HG02763 (cell line): ENCODE measurements at regions not wholly inside any gene's neighbourhood (a gene's known extent, or its start where the extent isn't known, plus 50 kb on each side); places are given as distances from the start of the nearest gene placed in this dataset.
"Not testable (repeated sequence)": the region's sequence is repeated elsewhere in the genome, so short reads cannot be mapped to it uniquely, and the experiment has no call there.

ENCODE experiments used
- ATAC-seq: cut with Tn5 transposase; IDR thresholded peaks from one replicate; pipeline ENCODE4 v1.9.1; 2021; ENCODE audit warnings: mild to moderate bottlenecking, moderate library complexity; ENCODE audit not compliant: unreplicated experiment

DNA sequence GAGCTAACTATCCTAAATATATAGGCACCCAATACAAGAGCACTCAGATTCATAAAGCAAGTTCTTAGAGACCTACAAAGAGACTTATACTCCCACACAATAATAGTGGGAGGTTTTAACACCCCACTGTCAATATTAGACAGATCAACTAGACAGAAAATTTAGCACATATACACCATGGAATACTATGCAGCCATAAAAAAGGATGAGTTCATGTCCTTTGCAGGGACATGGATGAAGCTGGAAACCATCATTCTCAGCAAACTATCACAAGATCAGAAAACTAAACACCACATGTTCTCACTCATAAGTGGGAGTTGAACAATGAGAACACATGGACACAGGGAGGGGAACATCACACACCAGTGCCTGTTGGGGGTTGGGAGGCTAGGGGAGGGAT is 358.9 kb upstream of the KCND2 start:
- ATAC-seq = not testable (repeated sequence)

DNA sequence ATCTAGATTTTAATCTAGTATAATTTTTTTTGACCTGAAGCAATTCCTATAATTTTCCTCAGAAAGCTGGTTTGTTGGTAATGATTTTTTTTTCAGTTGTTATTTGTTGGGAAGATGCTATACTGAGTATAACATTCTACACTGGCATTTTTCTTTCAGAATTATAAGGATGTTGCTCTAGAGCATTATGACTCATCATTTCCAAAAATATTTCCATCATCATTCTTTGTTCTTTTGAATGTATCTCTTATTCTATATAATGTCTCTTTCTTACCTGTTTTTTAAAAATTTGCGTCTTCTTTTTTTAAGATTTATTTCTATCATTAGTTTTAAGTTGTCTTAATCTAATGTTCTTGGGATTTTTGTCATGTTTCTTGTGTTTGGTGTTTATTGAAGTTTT is 356.5 kb upstream of the KCND2 start:
- ATAC-seq = no peak

DNA sequence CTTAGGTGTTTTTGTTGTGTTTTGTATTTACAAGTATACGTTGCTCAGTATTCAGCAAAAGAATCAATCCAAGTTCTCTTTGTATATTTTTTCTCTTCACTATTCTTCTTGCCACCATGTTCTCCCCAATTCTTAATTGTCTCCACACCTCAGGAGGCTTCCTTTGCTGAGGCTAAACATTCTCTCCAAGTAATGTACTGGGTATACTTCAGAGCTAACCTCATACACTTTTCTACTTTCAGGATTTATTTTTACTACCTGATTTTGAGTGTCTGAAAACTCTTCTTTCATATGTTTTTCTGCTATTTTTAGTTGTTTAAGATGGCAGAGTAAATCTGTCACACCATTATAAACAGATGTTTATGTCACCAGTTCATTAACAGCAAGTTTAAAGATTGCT is 354.8 kb upstream of the KCND2 start:
- ATAC-seq = no peak

DNA sequence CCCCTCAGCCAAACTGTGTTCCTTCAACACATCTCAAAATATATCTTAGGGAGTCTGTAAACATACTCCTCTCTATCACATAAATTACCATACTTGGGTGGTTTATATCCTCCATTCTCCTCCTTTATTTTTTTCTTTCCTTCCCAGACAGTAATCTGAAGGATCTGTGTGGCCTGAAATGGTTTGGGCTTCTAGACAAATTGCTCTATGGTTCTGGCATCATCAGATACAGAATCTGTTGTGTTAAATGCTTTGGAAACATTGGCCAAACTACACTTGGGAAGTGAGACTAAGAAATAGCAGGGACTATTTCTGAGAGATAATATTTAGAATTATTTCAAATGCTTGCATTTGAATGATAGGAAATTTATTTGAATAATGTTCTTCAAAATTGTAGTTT is 353.0 kb upstream of the KCND2 start:
- no peak for ATAC-seq

DNA sequence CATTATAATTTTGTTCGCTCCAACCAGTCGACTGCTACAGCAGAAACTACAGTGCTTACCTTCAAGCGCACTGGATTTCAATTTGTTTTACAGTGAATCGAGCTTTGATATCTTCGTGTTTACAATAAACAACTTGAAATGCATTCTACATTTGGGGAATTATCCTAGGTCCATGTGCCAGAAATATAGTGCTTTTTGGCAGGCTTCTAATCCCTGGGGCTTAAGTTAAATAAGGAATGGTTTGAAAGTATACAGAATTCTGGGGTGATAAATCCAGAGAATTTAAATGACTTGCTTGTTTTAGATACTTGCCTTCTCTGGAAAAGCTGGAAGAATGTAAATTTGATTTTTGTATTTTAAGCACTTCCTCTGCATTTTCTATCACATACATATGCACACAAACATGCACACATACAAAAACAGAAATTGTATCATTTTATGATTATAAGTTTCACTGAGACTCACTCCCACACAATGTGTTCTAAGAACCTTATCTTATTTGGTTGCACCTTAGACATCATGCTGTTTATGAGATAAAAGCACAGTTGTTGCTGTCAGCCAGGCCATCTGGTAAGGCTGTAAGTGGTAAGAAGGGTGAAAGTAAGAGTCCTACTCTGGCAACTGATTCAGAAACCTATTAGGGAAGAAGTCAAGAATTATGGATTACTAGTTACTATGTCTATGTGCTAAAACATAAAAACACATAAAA is 347.2 kb upstream of the KCND2 start:
- ATAC-seq = no peak

DNA sequence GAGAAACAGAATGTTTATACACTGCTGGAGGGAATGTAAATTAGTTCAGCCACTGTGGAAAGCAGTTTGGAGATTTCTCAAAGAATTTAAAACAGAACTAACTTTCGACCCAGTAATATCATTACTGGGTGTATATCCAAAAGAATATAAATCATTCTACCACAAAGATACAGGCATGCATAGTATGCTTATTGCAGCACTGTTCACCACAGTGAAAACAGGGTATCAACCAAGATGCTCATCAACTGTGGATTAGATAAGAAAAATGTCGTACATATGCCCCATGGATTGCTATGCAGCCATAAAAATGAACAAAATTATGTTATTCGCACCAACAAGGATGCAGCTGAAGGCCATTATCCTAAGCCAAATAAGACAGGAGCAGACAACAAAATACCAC is 343.1 kb upstream of the KCND2 start:
- no peak for ATAC-seq

DNA sequence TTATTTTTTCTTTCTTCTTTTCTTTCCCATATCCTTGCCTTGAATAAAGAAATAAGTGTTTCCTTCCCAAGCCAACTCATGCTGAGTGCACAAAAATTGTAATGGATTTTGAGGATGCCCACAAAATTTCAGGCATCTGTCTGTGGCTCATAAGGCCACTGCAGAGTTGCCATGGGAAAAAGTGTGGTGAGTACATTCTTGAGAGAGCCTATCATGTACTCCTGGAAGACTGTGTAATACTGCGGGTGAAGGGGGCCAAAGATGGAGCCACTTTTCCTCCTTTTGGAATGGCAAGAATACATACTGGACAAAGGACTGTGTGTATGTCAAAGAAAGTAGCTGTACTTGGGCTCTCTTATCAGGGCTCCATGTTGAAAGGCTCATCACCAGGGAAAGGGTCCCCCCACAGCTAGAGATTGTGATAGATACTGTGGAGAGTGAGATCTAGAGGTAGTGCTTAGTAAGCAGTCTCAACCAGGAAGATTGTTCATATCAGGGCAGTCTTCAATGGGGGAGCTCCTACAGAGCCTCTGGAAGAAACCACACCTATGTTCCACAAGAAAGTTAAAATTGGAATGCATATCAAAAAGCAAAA is 341.6 kb upstream of the KCND2 start:
- no peak for ATAC-seq

DNA sequence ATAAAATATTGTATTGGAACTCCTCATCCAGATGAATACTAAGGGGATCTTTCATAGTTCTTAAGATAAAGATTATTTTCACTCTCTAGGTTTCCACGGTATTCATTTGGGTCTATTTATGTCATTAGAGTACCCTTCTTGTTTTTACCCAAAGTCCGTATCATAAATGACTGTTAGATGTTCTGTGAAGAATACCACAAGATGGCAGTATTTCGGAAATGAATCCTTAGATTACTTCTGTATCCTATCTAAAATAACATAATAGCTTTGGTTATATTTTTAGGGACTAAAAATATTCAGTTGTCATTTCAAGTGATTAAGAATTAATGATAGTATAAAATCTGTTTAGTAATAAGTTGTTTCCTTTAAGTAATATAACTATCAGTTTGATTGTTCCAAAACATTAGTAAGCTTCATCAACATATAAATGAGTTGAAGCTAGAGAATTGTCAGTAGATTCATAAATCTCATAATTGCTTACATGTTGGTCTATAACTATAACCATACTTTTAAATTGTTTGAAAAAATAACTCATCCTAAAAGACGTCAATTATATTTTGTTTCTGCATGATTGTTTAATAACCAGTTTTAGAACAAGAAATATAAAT is 337.5 kb upstream of the KCND2 start:
- peak; percentile 68 for ATAC-seq

DNA sequence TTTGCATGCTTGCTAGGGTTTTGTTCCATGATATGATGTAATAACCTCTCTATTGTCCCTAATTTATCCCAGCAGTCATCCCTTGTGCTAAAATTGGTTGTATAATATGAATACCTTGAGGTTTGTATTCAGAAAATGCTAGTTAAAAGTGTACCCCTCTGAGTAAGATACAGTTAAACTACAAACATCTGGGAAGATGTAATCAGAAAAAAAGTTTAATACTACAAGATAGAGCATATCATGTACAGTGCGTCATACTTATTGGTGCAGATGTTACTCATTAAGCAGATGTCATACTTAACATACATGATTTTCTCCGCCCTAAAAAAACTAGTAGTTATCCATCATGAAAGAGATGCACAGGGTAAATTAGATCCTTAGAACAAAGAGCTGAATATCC is 336.1 kb upstream of the KCND2 start:
- ATAC-seq = no peak

DNA sequence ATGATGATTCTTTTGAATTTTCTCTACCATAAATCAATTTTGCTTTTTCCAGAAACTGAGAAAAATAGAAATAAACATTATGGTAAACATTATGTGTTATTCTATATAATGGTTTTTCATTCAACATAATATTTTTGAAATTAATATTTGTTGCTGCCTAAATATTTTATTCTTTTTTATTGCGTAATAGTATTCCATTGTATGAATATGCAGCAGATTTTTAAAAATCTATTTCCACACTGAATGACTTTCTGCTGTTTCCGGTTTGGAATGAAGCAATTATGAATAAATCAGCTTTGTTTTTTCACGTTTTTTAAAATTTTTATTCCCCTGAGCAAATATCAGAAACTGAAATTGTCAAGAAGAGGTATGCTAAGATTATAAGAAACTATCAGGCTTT is 335.2 kb upstream of the KCND2 start:
- no peak for ATAC-seq

DNA sequence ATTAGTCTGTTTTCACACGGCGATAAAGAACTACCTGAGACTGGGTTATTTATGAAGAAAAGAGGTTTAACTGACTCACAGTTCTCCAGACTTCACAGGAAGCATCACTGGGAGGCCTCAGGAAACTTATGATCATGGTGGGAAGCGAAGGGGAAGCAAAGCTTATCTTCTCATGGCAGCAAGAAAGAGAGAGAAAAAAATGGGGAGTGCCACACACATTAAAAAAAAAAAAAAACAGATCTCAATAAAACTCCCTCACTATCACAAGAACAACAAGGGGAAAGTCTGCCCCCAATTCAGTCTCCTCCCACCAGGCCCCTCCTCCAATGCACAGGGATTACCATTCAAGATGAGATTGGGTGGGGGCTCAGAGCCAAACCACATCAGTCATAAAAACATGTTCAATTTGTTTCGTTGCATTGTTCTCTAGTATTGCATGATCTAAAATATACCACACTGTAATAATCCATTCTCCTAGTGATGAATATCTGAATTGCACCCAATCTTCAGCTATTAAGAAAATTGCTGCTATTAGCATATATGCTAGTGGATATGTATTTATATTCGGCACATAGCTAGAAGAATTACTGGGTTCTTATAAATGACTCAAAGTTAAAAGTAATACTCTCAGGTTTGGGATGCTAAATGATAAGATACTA is 328.9 kb upstream of the KCND2 start:
- no peak for ATAC-seq

DNA sequence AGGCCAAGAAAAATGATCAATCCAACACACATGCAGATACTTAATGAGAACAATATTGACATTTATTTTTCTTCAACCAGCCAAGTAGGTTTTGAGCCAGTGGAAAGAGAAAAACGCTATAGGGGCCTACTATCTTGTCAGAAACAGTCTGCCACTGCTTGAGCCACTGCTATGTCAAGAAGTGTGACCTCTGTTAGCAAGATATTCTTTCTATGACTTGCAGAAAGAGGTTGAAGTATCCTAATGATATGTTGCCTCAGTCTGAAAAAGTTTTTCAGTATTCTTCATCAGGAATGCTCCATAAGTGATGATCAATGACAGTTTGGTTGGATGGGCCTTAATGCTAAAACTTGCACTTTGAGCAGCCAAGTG is 328.4 kb upstream of the KCND2 start:
- no peak for ATAC-seq

DNA sequence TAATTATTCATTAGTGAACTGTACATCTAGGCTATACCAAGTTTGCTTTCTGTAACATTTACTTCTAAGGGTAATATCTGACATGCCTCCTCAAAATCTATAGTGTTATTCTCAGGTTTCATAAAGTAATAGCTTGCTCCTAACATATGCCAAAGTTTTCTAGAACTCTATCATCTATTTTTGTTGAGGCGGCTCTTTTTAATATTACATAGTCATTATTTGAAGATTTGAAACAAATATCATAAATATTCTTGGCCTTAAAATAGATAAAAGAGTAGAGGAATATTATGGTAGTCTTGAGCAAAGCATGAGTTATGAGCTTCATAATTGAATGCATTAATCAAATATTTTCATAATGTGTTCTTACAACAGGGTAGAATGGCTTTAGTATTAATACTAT is 327.2 kb upstream of the KCND2 start:
- ATAC-seq = no peak

DNA sequence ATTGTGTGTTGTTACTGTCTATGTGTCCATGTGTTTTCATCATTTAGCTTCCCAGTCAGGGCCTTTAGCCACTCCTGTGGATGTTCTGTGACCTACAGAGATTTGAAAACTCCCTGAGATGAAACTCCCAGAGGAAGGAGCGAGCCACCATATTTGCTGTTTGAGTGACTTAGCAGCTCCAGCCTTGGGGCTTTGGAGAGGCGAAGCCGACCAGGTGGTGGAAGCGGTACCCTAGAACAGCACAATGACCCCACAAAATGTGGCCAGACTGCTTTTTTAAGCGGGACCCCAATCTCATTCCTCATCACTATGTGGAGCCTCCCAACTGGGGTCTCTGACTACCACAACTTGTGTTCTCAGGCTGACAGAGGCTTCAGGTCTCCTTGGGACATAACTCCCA is 323.9 kb upstream of the KCND2 start:
- ATAC-seq = no peak

DNA sequence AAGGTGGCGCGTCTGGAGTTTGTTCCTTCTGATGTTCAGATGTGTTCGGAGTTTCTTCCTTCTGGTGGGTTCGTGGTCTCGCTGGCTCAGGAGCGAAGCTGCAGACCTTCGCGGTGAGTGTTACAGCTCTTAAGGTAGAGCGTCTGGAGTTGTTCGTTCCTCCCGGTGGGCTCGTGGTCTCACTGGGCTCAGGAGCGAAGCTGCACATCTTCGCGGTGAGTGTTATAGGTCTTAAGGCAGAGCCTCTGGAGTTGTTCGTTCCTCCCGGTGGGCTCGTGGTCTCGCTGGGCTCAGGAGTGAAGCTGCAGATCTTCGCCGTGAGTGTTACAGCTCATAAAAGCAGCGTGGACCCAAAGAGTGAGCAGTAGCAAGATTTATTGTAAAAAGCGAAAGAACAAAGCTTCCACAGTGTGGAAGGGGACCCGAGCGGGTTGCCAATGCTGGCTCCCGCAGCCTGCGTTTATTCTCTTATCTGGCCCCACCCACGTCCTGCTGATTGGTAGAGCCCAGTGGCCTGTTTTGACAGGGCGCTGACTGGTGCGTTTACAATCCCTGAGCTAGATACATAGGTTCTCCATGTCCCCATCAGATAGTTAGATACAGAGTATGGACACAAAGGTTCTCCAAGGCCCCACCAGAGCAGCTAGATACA is 322.5 kb upstream of the KCND2 start:
- ATAC-seq = not testable (repeated sequence)

DNA sequence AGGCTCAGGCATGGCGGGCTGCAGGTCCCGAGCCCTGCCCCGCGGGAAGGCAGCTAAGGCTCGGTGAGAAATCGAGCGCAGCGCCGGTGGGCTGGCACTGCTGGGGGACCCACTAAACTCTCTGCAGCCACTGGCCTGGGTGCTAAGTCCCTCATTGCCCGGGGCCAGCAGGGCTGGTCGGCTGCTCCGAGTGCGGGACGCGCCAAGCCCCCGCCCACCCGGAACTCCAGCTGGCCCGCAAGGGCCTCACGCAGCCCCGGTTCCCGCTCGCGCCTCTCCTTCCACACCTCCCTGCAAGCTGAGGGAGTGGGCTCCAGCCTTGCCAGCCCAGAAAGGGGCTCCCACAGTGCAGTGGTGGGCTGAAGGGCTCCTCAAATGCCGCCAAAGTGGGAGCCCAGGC is 321.4 kb upstream of the KCND2 start:
- ATAC-seq = not testable (repeated sequence)

DNA sequence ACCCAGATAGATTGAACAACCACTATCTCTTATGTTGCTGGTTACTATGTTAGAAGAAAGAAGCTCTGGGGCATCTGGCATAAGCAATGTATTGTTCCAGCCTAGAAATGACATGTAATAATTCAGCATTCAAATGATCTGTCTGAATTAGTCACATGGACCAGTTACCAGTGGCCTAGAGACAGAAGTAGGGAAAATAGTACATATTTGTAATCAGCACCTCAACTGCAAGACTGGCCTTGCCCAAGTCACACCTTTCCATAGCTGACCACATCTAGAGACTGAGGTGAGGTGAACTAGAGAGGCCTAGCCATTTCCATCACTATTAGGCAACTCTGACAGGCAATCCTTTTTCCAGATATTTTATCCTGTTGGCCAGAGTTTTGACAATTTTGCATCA is 315.6 kb upstream of the KCND2 start:
- no peak for ATAC-seq

DNA sequence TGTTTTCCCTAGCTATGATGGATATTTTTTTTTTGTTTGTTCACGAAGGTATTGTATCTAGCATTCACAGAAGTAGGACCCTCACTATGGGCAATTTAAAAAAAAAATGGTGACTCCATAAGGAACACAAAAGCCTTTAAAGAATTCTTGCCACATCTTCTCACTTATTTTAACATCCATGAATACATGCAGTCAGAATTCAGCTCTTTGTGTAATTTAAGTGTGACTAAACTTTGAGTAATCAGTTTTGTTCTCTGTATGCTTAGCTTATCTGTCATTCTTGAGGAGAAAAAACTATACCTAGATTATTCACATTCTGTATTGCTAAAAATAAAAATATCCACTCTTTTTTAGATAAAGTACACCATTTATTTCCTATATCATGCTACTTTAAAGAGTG is 313.2 kb upstream of the KCND2 start:
- no peak for ATAC-seq

DNA sequence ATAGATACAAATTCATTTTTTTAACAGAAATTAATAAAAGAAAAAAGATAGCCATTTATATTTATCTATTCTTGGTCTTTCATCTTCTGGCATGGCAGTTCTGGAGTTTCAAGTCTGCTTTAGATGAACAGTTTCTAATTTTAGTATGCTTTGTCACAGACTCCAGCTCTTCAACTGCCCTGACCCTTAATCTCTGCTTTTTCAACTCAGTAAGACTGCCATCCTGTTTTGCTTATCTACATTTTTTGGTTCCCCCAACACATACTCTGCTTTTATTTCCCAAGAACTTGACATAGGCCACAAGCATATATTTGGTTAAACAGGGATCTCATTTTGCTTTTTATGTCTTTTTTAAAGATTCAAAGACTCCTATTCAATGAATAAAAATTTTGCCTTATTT is 309.3 kb upstream of the KCND2 start:
- no peak for ATAC-seq

DNA sequence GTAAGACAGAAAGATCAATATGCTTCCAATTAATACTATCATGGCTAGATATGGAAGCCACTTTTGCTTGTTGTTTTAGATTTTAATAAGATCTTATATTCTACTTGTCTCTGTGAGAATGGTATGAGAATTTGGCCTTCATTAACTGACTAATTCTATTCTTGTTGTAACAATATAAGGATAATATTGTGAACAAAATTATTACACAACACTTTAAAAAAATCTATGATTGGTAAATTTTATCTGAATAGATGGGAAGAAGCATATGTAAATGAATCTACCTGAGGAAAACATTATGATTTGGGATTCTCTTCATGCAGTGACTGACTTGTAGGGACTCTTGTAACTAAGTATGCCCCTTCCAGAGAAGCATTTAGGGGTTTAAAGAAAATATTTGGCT is 308.9 kb upstream of the KCND2 start:
- ATAC-seq = no peak

DNA sequence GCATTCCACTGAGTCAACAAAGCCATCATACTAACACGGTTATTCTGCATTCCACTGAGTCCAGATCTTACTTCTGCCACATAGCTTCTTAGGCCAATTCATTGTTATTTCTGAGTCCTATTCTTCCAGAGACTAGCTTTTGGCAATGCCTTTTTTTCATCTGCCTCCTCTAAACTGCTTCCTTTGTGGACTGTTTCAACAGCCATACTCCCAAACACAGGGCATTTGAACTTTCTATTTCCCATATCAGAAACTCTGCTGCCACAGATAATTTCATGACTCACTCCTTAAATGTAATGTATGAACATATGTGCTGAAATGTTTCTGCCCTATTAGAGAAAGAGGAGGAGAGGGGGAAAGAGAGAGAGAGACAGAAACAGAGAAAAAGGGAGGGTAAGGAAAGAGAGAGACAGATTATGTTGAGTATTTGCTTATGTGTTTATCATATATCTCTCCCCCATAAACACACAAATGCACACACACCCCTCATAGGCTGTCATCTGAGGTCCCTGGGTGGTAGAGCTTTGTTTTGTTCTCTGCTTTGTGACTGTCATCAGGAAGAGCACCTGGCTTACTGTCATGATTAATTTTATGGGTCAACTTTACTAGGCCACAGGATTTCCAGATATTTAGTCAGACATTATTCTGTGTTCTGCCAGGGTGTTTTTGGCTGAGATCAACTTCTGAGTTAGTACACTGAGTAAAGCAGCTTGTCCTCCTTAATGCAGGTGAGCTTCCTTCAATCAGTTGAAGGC is 308.0 kb upstream of the KCND2 start:
- no peak for ATAC-seq
